Ishikawa (cell line): ENCODE measurements at regions not wholly inside any gene's neighbourhood (a gene's known extent, or its start where the extent isn't known, plus 50 kb on each side); places are given as distances from the start of the nearest gene placed in this dataset.

ENCODE experiments used
- CEBPB ChIP-seq: IDR thresholded peaks from 2 replicates; pipeline ENCODE4 v1.6.1; 2012
- CREB1 ChIP-seq: IDR thresholded peaks from 2 replicates; pipeline ENCODE4 v1.6.1; 2012; ENCODE audit warnings: low read depth
- EGR1 ChIP-seq: IDR thresholded peaks from 2 replicates; pipeline ENCODE4 v1.6.1; 2012
- EP300 ChIP-seq: IDR thresholded peaks from 2 replicates; pipeline ENCODE4 v1.6.1; 2012; ENCODE audit warnings: borderline replicate concordance
- FOXM1 ChIP-seq: IDR thresholded peaks from 2 replicates; pipeline ENCODE4 v1.6.1; 2012; ENCODE audit warnings: low read depth, borderline replicate concordance
- MAX ChIP-seq: IDR thresholded peaks from 2 replicates; pipeline ENCODE4 v1.6.1; 2012
- NFIC ChIP-seq: IDR thresholded peaks from 2 replicates; pipeline ENCODE4 v1.6.1; 2012
- RAD21 ChIP-seq: IDR thresholded peaks from 2 replicates; pipeline ENCODE4 v1.6.1; 2012; ENCODE audit warnings: low read depth
- REST ChIP-seq: IDR thresholded peaks from 2 replicates; pipeline ENCODE4 v1.6.1; 2012; ENCODE audit warnings: low read depth, mild to moderate bottlenecking
- TAF1 ChIP-seq: IDR thresholded peaks from 2 replicates; pipeline ENCODE4 v1.6.1; 2012; ENCODE audit warnings: low read depth, mild to moderate bottlenecking
- TCF12 ChIP-seq: IDR thresholded peaks from 2 replicates; pipeline ENCODE4 v1.6.1; 2012; ENCODE audit warnings: low read depth
- USF1 ChIP-seq: IDR thresholded peaks from 2 replicates; pipeline ENCODE4 v1.6.1; 2012
- YY1 ChIP-seq: IDR thresholded peaks from 2 replicates; pipeline ENCODE4 v1.6.1; 2012; ENCODE audit warnings: low read depth
- ZBTB7A ChIP-seq: IDR thresholded peaks from 2 replicates; pipeline ENCODE4 v1.6.1; 2012; ENCODE audit warnings: low read depth

- TF ChIP-seq EP300: no peak
- no peak for TF ChIP-seq REST
- no peak for TF ChIP-seq RAD21
- TF ChIP-seq TAF1: no peak
- no peak for TF ChIP-seq FOXM1
- no peak for TF ChIP-seq NFIC
- no peak for TF ChIP-seq CREB1
- TF ChIP-seq EGR1: no peak
- TF ChIP-seq MAX: no peak
- no peak for TF ChIP-seq ZBTB7A
- TF ChIP-seq CEBPB: no peak
- no peak for TF ChIP-seq YY1
- TF ChIP-seq TCF12: no peak
- no peak for TF ChIP-seq USF1
Measured at GRCh38 chr18:56066524-56067213, 478.7 kb upstream of the TCF4 start.
